GM03348 (cell line): ENCODE measurements at regions not wholly inside any gene's neighbourhood (a gene's known extent, or its start where the extent isn't known, plus 50 kb on each side); places are given as distances from the start of the nearest gene placed in this dataset.
"Not testable (repeated sequence)": the region's sequence is repeated elsewhere in the genome, so short reads cannot be mapped to it uniquely, and the experiment has no call there.

Experiments
- DNase-seq: peaks from one replicate; pipeline ENCODE4 v3.0.0; 2012; ENCODE audit warnings: low spot score

GRCh38 chr4:114444211-114444610 is 154.4 kb upstream of the UGT8 start:
- DNase-seq, result no peak

GRCh38 chr4:114447963-114448516 is 150.6 kb upstream of the UGT8 start:
- not testable (repeated sequence) for DNase-seq

- no peak for DNase-seq
Observed at GRCh38 chr4:114458728-114459127, 139.9 kb upstream of the UGT8 start.

DNA sequence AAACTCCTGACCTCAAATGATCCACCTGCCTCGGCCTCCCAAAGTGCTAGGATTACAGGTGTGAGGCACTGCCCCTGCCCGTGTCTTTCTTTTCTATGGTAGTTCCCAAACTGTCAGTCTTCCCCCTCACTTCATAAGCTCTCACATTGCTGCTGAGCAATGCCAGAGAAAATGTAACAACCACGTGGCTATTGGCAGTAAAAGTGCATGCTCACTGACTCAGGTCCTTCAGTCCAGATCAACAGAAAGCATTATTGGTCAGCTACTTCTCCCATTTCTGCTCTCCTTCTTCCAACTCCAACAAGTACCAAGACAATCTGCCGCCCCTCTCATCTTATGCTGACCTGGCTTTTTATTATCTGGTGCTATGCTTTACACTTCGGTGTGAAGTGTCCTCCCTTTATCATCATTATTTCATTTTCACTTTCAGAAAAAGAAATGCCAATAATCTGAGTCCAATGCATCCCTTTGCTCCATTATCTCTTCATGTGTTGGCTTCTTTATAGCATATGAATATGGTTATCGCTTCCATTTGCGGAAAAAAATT is 133.8 kb upstream of the UGT8 start:
- no peak for DNase-seq

DNA sequence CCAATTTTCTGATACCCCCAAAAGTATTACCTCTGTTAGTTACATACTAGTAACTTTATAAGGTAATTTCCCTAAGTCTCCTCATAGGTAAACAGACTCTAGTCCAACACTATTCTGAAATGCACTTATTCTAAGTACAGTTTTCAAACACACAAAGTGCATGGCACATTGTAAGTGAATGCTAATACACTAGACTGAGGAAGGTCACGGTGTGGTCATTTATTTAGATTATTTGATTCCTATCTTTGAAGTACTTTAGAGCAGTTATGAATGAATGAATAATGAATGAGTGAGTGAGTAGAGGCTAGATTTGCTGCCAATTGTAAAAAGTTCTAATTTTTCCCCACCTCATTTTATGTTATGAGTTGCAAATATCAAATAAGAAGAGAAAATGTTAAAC is 132.8 kb upstream of the UGT8 start:
- no peak for DNase-seq

GRCh38 chr4:114466299-114466698 is 132.3 kb upstream of the UGT8 start:
- DNase-seq, result no peak

DNA sequence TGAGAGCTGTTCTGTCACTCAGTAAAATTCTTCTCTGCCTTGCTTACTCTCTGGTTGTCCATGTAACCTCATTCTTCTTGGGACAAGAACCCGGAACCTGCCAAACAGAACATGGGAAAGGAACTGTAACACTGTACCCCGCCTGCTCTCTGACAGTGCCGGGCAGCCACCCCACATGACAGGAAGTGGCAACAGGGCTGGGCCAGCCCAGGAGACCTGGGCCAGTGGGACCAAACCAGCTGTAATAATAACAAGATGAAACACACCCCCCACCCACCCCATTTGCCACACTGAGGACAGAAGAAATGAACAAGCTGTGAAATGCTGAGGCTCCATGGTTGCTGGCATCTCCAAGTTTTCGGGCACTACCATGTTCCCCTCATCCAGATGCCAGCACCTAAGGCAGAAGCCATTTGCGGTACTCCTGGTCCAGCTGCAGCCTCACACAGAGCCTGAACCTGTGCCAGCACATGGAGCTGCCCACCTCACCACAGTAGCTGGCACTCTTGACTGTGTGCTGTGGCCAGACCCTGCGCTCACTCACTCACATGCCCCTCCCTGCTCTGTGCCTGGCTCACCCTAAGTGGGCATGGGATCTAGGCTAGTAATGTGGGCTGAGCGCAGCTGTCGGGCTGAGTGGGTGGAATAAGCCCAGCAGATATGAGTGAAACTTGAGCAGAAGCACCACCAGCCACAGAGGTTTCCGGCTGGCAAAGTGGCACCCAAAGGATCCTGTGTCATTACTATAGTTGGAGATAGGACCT is 126.2 kb upstream of the UGT8 start:
- no peak for DNase-seq

DNA sequence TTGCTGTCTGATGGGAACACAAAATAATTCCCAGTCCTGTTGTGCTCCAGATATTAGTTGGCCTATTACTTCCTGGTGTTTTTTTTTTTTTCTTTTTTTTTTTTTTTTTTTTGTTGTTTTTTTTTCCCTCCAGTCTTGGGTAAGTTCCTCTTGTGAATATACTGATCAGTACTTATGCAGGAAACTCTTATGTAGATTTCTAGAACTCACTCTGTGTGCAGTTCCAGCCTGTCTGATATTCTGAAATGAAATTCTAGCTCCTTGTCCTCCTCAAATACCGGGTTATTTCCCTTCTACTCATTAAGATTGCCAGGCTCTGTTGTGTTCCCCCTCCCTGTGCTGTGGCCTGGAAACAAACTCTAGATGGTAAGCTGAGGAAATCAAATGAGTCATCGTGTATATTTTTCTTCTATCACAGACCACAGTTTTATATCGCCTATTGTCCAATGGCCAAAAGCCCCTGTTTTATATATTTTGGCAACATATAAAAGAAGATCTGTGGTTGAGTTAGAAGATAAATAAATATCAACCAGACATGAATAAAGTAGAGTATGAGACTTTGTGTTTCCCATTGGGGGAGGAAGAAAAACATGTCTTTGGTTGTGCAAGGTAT is 124.3 kb upstream of the UGT8 start:
- no peak for DNase-seq

DNA sequence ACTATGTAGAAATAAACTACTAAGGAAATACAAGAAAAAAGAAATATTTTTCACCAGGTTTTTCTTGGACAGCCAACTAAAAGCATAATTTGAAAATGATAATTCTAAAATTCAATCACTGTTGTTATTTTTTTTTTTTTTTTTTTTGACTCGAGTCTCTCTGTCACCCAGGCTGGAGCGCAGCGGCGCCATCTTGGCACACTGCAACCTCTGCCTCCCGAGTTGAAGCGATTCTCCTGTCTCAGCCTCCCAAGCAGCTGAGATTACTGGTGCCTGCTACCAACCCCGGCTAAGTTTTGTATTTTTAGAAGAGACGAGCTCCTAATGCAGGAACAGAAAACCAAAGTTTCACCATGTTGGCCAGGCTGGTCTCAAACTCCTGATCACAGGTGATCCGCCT is 122.3 kb upstream of the UGT8 start:
- DNase-seq, result no peak

- DNase-seq, result no peak
Observed at GRCh38 chr4:114479595-114479994, 119.0 kb upstream of the UGT8 start.

- no peak for DNase-seq
Observed at GRCh38 chr4:114481856-114482255, 116.8 kb upstream of the UGT8 start.

GRCh38 chr4:114487101-114487500 is 111.5 kb upstream of the UGT8 start:
- DNase-seq, result no peak

DNA sequence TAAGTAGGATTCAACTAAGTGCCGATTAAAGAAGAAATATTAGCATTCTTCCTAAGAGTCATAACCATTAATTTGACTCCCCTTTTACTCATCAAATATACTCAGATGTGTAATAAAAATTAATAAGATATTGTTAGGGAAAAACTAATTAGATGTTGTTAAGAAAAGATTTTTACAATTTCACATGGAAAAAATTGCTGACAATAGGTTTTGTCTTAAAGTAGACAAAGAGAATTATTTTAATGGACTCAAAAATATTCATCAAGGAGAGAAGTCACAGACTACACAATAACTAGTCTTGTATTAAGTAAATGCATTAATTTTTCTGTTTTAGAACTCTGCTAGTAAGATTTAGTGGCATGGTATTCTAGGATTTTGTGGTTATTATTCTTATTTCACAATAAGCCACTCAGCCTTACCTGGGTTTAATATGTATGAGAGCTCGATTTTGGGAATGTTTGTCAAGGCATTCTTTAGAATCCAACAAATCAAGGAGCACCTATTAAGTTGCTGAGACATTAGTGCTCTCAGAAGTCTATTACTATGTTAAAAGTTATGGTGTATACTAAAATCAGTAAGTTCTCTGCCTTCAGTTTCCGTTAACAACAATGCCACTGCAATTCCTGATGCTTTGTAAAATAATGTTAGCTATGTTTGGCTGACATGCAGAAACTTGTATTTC is 110.2 kb upstream of the UGT8 start:
- DNase-seq, result no peak

DNA sequence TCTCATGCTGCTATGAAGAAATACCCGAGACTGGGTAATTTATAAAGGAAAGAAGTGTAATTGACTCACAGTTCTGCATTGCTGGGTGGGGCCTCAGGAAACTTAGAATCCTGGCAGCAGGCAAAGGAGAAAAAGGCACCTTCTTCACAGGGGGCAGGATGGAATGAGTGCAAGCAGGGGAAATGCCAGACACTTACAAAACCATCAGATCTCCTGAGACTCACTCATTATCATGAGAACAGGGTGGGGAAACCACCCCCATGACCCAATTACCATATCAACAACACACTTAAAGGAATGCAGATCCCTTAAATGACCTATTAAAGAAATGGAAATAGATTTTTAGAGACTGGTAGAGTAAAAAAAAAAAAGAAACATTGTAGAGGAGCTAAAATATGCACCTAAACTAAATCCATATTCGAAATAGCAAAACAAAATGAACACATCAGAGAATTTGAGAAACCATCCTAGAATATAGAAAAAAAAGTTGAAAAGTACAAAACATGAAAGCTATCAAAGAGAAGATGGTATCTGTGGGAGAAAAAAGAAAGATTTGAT is 104.3 kb upstream of the UGT8 start:
- DNase-seq, result no peak

DNA sequence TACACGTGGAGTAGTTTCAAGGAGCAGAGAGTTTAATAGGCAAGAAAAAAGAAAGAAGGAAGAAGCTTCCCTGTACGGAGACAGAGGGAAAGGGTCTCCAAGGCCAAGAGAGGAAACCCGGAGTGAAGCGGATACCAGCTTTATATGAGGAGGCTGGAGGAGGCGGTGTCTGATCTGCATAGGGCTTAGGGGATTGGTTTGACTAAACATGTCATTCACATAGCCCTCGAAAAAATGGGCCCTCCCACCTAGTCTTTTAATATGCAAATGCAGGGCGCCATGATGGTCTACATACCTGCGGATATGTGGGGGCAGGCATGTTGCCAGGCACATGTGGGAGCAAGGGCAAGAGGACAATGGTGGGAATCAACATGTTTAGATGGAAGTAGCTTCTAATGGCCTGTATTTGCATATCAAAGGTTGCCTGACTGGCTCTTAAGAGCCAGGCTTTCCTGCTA is 103.1 kb upstream of the UGT8 start:
- no peak for DNase-seq

DNA sequence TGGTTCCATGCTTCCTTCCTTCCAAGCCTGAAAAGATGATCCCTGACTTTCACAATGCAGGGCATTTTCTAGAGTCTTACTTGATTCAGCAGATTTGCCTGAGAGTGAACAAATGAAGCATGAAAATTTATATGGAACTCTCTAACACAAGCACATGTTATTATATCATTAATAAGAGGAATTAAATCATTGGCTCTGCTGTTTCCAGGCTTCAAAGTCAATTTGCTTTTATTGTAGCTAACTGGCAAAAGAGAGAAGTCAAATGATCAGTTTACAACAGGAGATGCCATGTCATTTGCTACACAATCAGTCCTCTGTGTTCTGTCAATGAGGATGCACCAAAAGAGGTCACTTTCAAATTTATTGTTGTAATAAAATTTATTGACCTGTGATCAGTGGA is 101.5 kb upstream of the UGT8 start:
- no peak for DNase-seq

- no peak for DNase-seq
Observed at GRCh38 chr4:114509340-114509739, 89.3 kb upstream of the UGT8 start.

DNA sequence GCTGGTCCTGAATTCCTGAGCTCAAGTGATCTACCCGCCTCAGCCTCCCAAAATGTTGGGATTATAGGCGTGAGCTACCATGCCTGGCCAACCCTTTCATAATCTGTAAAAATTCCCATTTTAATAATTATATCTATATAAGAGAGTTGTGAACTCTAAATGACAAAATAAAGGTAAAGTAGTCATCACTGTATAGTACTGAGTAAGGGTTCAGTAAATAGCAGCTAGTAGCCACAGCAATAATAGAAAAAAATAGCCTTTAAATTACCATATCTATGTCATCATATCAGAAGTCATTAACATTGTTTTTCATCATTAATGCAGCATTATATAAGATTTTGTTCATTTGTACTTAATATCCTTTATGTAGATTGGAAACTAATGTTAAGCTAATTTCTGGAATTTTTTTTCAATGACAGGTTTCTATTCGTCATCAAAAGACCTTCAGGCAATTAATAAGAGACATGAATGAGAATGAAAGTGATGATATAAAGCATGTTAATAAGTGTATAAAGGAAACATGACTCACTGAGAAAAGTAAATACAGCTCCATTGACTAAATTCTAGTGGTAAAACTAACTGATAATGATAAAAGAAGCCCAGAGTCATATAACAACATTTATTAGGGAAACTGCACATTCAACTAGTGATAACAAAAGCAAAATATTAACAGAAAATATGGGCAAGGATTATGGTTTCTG is 85.9 kb upstream of the UGT8 start:
- DNase-seq, result no peak

DNA sequence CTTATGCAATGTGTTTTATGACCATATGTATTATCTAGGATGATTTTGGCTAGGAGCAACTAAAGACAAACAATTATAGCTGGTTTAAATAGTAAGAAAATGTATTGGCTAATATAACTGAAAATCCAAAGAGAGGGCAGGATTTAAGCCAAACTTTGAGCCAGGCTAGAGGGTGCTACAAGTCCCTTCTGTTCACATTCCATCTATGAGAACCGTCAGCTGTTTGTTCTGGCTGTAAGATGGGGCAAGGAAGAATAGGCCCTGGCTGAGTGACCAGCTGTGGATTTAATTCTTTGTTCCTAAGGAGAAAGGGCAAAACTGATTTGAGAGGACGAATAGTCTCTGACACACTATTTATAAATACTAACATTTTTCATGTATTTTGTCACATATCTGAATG is 79.2 kb upstream of the UGT8 start:
- DNase-seq, result no peak

DNA sequence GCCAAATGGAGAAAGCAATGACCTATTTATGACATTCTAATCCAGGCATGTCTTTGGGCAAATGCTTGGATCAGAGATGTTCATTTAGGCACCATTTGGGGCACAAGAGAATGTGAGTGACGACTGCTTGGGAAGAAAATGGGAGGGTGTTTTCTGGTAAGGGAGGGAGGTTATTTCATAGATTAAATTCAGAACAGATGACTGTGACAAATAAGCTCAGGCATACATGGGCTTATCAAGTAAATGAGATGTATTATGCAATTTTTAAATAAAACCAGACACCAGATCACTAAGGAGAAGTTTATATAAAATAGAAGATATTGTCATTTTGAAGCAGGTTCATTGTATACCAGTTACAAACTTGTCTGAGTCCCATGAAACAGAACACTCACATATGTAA is 71.4 kb upstream of the UGT8 start:
- DNase-seq, result no peak

- DNase-seq, result no peak
Observed at GRCh38 chr4:114527637-114528036, 71.0 kb upstream of the UGT8 start.

- no peak for DNase-seq
Observed at GRCh38 chr4:114535725-114536124, 62.9 kb upstream of the UGT8 start.
